Neural cell (in vitro differentiated cells): ENCODE measurements at regions not wholly inside any gene's neighbourhood (a gene's known extent, or its start where the extent isn't known, plus 50 kb on each side); places are given as distances from the start of the nearest gene placed in this dataset.

Source experiments
- H2AFZ ChIP-seq: fragments of 200-600, 300-800 bp; sonication (generic), shearing (Covaris generic); 2 replicates; pipeline ENCODE4 v1.6.0; 2014; ENCODE audit warnings: low read depth, mild to moderate bottlenecking, antibody characterized with exemption, low read length, moderate library complexity
- H3F3A ChIP-seq: fragments of 200-600 bp; shearing (Covaris generic); 2 replicates; pipeline ENCODE4 v1.6.1; 2016; ENCODE audit warnings: mild to moderate bottlenecking, moderate library complexity, mixed read lengths, antibody characterized with exemption, low read length; ENCODE audit not compliant: insufficient read depth, poor library complexity, severe bottlenecking
- H3K27ac ChIP-seq: fragments of 200-600, 300-800 bp; sonication (generic), shearing (Covaris generic); 2 replicates; pipeline ENCODE4 v1.5.1; 2014; ENCODE audit warnings: mild to moderate bottlenecking, low read length, moderate library complexity
- H3K27me3 ChIP-seq: fragments of 300-800, 200-600 bp; sonication (generic), shearing (Covaris generic); 2 replicates; pipeline ENCODE4 v1.6.0; 2014; ENCODE audit warnings: mild to moderate bottlenecking, low read depth, low read length, moderate library complexity; ENCODE audit not compliant: insufficient read depth
- H3K36me3 ChIP-seq: fragments of 300-800, 200-600 bp; sonication (generic), shearing (Covaris generic); 2 replicates; pipeline ENCODE4 v1.5.1; 2014; ENCODE audit warnings: mild to moderate bottlenecking, antibody characterized with exemption, low read length, moderate library complexity; ENCODE audit not compliant: insufficient read depth
- H3K4me2 ChIP-seq: fragments of 300-800, 200-600 bp; sonication (generic), shearing (Covaris generic); 2 replicates; pipeline ENCODE4 v1.6.0; 2014; ENCODE audit warnings: mild to moderate bottlenecking, low read length
- H3K4me3 ChIP-seq: fragments of 300-800, 200-600 bp; sonication (generic), shearing (Covaris generic); 2 replicates; pipeline ENCODE4 v1.5.1; 2014; ENCODE audit warnings: mild to moderate bottlenecking, low read length, moderate library complexity
- H3K79me2 ChIP-seq: fragments of 200-600 bp; shearing (Covaris generic); replicated peaks from 2 replicates; pipeline ENCODE4 v1.6.0; 2014; ENCODE audit warnings: mild to moderate bottlenecking, low read length, moderate library complexity; ENCODE audit not compliant: insufficient read depth
- H3K9ac ChIP-seq: fragments of 300-800, 200-600 bp; sonication (generic), shearing (Covaris generic); 2 replicates; pipeline ENCODE4 v1.6.1; 2016; ENCODE audit warnings: mild to moderate bottlenecking, low read length, mixed read lengths
- H3K9me2 ChIP-seq: fragments of 200-600 bp; shearing (Covaris generic); 2 replicates; pipeline ENCODE4 v1.6.1; 2016; ENCODE audit warnings: mild to moderate bottlenecking, low read length, mixed read lengths; ENCODE audit not compliant: insufficient read depth
- H3K9me3 ChIP-seq: fragments of 200-600, 300-800 bp; sonication (generic), shearing (Covaris generic); 2 replicates; pipeline ENCODE4 v1.6.1; 2016; ENCODE audit warnings: mild to moderate bottlenecking, mixed run types, low read length, moderate library complexity, mixed read lengths
- H4K20me1 ChIP-seq: fragments of 200-600 bp; shearing (Covaris generic); 2 replicates; pipeline ENCODE4 v1.6.1; 2016; ENCODE audit warnings: mild to moderate bottlenecking, mixed run types; ENCODE audit not compliant: insufficient read depth
- CTCF ChIP-seq: fragments of 450-650 bp; IDR thresholded peaks from 2 replicates; pipeline ENCODE4 v1.5.1; 2014; ENCODE audit warnings: antibody characterized with exemption, mild to moderate bottlenecking, moderate library complexity; ENCODE audit not compliant: poor library complexity, severe bottlenecking
- EP300 ChIP-seq: fragments of 450-650 bp; conservative IDR thresholded peaks from 2 replicates; pipeline ENCODE4 v1.6.1; 2014; ENCODE audit warnings: antibody characterized with exemption, mild to moderate bottlenecking, moderate library complexity; ENCODE audit not compliant: poor library complexity, severe bottlenecking
- EZH2 ChIP-seq: fragments of 200-600, 300-800 bp; shearing (Covaris generic), sonication (generic); IDR thresholded peaks from 2 replicates; pipeline ENCODE4 v1.6.1; 2014; ENCODE audit warnings: antibody characterized with exemption, low read length, borderline replicate concordance, mild to moderate bottlenecking; ENCODE audit not compliant: insufficient read depth, poor library complexity, severe bottlenecking
- MXI1 ChIP-seq: fragments of 450-650 bp; conservative IDR thresholded peaks from 2 replicates; pipeline ENCODE4 v1.6.1; 2014; ENCODE audit warnings: antibody characterized with exemption, mild to moderate bottlenecking; ENCODE audit not compliant: poor library complexity, severe bottlenecking
- POLR2AphosphoS5 ChIP-seq: IDR thresholded peaks from 2 replicates; pipeline ENCODE4 v1.6.1; 2012
- RAD21 ChIP-seq: fragments of 450-650 bp; conservative IDR thresholded peaks from 2 replicates; pipeline ENCODE4 v1.6.1; 2014; ENCODE audit warnings: antibody characterized with exemption, mild to moderate bottlenecking, moderate library complexity
- REST ChIP-seq: IDR thresholded peaks from 2 replicates; pipeline ENCODE4 v1.6.1; 2012; ENCODE audit warnings: borderline replicate concordance
- SMC3 ChIP-seq: fragments of 450-650 bp; conservative IDR thresholded peaks from 2 replicates; pipeline ENCODE4 v1.6.1; 2014; ENCODE audit warnings: antibody characterized with exemption, mild to moderate bottlenecking, moderate library complexity; ENCODE audit not compliant: poor library complexity
- TAF1 ChIP-seq: IDR thresholded peaks from 2 replicates; pipeline ENCODE4 v1.6.1; 2012; ENCODE audit warnings: low read depth

- Histone ChIP-seq H3K4me3 (no peak overlapping the region), H3K9me2 (no peaks in the 10 kb centered on the region), H3F3A (no peaks in the 10 kb centered on the region), H2AFZ (no peak overlapping the region), H3K27me3 (no peaks in the 10 kb centered on the region), H3K36me3 (no peaks in the 10 kb centered on the region), H3K9me3 (peaks cover 2% of the 10 kb centered on the region), H3K27ac (no peak overlapping the region), H3K79me2 (no peaks in the 10 kb centered on the region), H4K20me1 (no peaks in the 10 kb centered on the region), H3K9ac (no peak overlapping the region), H3K4me2 (no peak overlapping the region)
- no peak for TF ChIP-seq EP300
- no peak for TF ChIP-seq CTCF
- no peak for TF ChIP-seq MXI1
- TF ChIP-seq POLR2AphosphoS5, result no peak
- no peak for TF ChIP-seq RAD21
- TF ChIP-seq TAF1, result no peak
- no peak for TF ChIP-seq REST
- no peak for TF ChIP-seq EZH2
- TF ChIP-seq SMC3, result no peak
Measured at GRCh38 chr21:27265949-27266348, 299.1 kb upstream of the ADAMTS5 start.

GRCh38 chr21:27265492-27265891 lies 298.6 kb upstream of the ADAMTS5 start:
- H3K27ac ChIP-seq, result no peak overlapping the region
- no peaks in the 10 kb centered on the region for H3F3A ChIP-seq
- H3K9ac ChIP-seq, result no peak overlapping the region
- peaks cover 2% of the 10 kb centered on the region for H3K9me3 ChIP-seq
- no peaks in the 10 kb centered on the region for H3K27me3 ChIP-seq
- TF ChIP-seq CTCF, result no peak
- no peak for TF ChIP-seq POLR2AphosphoS5
- TF ChIP-seq SMC3, result no peak
- TF ChIP-seq REST, result no peak
- TF ChIP-seq TAF1, result no peak
- TF ChIP-seq RAD21, result no peak
- no peak for TF ChIP-seq MXI1
- TF ChIP-seq EZH2, result no peak
- no peak for TF ChIP-seq EP300
- H4K20me1 ChIP-seq, result no peaks in the 10 kb centered on the region
- H3K4me2 ChIP-seq, result no peak overlapping the region
- no peak overlapping the region for H2AFZ ChIP-seq
- H3K4me3 ChIP-seq, result no peak overlapping the region
- no peaks in the 10 kb centered on the region for H3K9me2 ChIP-seq
- H3K36me3 ChIP-seq, result no peaks in the 10 kb centered on the region
- no peaks in the 10 kb centered on the region for H3K79me2 ChIP-seq
